NB4 (cell line): ENCODE measurements at regions not wholly inside any gene's neighbourhood (a gene's known extent, or its start where the extent isn't known, plus 50 kb on each side); places are given as distances from the start of the nearest gene placed in this dataset.

ENCODE experiments used
- DNase-seq: peaks from one replicate; pipeline ENCODE4 v3.0.0; 2010; ENCODE audit warnings: low read depth
- H3K4me3 ChIP-seq: one replicate; pipeline ENCODE4 v1.5.1; 2011; ENCODE audit warnings: mild to moderate bottlenecking, low read depth, low read length, moderate library complexity
- MYC ChIP-seq: IDR thresholded peaks from 2 replicates; pipeline ENCODE4 v1.6.1; 2011; ENCODE audit warnings: low read depth, low read length
- POLR2A ChIP-seq: IDR thresholded peaks from 2 replicates; pipeline ENCODE4 v1.6.1; 2011; ENCODE audit warnings: mild to moderate bottlenecking; ENCODE audit not compliant: insufficient read length; ENCODE audit errors: extremely low read depth
- TF ChIP-seq, protein P1 (sequence below): IDR thresholded peaks from one replicate; pipeline ENCODE4 v1.5.1; 2012; ENCODE audit warnings: low read depth, low read length
- TF ChIP-seq, protein P2 (sequence below): IDR thresholded peaks from 2 replicates; pipeline ENCODE4 v1.6.1; 2011; ENCODE audit warnings: low read depth, low read length

DNA sequence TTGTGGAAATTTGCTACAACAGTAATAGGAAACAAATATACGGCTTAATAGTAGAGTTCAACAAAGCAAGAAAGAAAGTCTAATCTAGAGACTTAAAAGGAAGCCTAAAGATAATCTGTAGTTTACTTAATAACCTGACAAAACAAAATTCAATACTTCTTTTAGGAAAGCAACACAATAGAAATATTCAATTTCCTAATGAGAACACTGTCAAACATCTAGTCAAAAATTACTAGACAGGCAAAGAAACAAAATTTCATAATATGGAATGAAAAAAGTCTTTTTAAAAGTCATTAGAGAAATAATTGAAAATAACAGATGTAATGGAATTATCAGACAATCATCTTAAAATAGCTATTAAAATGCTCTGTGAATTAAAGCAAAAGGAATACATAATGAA is 692.5 kb upstream of the ADAMTS16 start:
- TF ChIP-seq, protein P1, sequence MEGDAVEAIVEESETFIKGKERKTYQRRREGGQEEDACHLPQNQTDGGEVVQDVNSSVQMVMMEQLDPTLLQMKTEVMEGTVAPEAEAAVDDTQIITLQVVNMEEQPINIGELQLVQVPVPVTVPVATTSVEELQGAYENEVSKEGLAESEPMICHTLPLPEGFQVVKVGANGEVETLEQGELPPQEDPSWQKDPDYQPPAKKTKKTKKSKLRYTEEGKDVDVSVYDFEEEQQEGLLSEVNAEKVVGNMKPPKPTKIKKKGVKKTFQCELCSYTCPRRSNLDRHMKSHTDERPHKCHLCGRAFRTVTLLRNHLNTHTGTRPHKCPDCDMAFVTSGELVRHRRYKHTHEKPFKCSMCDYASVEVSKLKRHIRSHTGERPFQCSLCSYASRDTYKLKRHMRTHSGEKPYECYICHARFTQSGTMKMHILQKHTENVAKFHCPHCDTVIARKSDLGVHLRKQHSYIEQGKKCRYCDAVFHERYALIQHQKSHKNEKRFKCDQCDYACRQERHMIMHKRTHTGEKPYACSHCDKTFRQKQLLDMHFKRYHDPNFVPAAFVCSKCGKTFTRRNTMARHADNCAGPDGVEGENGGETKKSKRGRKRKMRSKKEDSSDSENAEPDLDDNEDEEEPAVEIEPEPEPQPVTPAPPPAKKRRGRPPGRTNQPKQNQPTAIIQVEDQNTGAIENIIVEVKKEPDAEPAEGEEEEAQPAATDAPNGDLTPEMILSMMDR = no peak
- TF ChIP-seq, protein P2, sequence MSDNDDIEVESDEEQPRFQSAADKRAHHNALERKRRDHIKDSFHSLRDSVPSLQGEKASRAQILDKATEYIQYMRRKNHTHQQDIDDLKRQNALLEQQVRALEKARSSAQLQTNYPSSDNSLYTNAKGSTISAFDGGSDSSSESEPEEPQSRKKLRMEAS = no peak
- no peak for TF ChIP-seq POLR2A
- TF ChIP-seq MYC = no peak
- H3K4me3 ChIP-seq = no peak overlapping the region
- no peak for DNase-seq

DNA sequence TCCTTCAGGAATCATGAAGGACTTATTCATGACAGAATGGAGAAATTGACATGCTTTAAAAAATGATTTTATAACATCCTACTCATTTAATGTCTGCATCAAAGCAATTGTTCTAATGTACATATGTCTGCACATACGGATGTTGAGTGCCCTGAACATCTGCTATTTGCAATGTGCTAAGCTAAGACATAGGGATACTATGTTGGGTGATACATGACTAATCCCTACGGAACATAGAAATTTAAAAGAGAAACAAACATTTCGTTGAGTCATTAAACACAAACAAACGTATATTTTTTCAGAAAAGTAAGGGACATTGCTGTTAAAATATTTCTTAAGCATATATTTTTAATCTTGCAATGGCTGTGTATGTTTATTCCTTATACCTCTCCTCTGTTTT is 686.5 kb upstream of the ADAMTS16 start:
- H3K4me3 ChIP-seq = no peak overlapping the region
- no peak for DNase-seq
- TF ChIP-seq MYC (no peak), POLR2A (no peak)
- TF ChIP-seq, protein P1 = no peak
- TF ChIP-seq, protein P2 = no peak

DNA sequence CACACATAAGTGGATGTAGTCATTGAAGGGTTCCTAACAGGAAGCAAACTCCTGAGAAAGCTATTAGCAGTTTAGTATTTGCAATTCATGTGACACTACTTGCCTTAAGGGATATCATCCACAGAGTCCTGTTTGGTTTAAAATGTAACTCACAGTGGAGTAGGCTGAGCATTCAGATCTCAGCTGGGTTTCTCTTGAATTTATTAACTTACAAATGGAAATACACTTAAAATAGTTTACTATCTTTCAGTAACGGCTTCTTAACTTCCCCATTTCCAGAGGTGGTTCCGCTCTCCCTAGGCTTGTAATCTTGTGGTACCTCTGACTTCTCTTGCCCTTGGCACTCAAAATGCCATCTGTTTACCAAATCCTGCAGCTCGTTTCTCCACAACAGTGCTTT is 660.7 kb upstream of the ADAMTS16 start:
- no peak for TF ChIP-seq MYC
- peak; percentile 36 for DNase-seq
- H3K4me3 ChIP-seq = no peak overlapping the region

DNA sequence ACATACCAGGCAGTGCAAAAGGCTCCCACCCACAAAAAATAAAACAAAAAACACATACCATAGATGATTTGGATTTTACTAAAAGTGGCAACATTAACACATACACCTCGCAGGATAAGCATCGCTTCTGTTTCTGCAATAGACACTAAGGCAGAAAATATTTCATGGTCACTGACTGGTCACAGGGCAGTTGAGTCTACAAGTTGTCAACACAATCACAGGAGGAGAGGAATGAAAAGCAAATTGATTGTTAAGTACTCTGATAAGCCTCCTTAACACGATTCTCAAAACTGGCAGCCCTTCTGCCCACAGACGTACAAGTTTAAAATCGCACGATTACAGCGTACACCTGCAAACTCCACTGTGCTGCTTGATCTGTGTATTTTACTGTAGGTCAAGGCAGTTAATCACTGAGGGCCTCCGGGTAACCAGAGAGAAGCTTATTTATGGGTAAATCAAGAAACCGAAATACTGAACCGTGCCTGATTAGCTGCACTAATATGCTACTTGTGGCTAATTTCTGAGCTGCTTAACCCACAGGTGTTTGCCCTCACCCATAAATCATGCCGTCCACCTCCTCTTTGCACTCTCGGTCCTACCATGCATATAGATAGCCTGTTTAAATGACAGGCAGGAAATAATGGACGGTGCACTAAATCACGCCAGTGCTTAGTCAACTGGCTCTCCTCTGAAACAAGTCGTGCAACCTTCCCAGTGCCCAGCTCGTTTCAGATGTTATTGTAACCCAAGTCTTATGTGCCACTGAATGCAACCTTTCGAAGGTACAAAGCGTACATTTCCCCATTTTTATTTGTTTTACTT is 659.4 kb upstream of the ADAMTS16 start:
- no peak for DNase-seq
- TF ChIP-seq POLR2A (no peak), MYC (no peak)
- TF ChIP-seq, protein P2 = no peak
- TF ChIP-seq, protein P1 = no peak
- no peak overlapping the region for H3K4me3 ChIP-seq

DNA sequence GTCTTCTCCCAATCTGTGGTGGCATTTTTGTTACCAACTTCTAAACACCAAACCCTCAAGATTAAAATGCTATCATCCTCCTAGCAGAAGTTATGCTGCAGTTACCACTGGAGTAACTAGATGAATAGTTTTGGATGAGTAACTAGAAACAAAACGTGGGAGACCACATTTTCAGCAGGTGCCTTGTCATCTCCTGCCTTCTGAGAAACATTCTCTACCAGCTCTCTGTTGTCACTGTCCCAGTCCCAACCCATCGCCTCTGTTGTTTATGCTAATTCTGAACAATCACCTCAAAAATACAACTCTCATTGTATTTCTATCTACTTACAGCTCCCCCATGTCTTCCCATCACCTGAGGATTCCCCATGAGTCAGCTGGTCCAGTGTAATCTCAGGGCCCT is 652.5 kb upstream of the ADAMTS16 start:
- no peak overlapping the region for H3K4me3 ChIP-seq
- no peak for DNase-seq
- TF ChIP-seq MYC (no peak), POLR2A (no peak)
- TF ChIP-seq, protein P1 = no peak
- TF ChIP-seq, protein P2 = no peak

DNA sequence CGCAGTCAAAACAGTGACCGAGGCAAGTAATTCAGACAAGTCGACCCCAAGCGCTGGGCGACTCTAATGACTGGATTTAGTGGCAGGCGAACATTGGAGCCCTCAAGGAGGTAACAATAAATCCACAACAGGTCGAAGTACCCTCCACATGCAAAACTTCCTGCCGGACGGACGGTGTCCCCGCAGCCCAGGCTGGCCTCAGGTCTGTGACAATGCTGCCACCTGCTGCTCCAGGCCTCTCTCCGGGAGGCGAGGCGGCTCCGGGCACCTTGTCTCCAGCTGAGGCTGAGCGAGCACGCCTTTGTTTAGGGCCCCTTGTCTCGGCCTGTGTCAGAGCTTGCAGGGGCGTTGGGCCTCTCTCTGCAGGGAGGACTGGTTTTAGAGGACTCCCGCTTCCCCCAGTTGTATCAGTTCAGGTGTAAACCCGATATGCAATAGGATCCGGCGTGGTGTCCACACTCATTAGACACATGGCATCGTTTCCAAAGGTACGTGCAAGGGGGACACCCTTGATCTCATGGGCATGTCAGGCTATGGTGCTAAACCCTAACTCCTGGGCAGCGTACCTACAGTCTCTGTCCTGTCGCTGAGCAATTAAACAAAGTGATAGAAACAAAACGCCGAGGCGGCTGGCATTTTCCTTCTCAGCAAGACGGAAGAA is 628.0 kb upstream of the ADAMTS16 start:
- TF ChIP-seq, protein P2 = no peak
- TF ChIP-seq, protein P1 = peak; percentile 40
- no peak overlapping the region for H3K4me3 ChIP-seq
- DNase-seq = peak; percentile 47
